Dedifferentiated amniotic fluid mesenchymal stem cell (primary cell): ENCODE measurements at regions not wholly inside any gene's neighbourhood (a gene's known extent, or its start where the extent isn't known, plus 50 kb on each side); places are given as distances from the start of the nearest gene placed in this dataset.
"Not testable (repeated sequence)": the region's sequence is repeated elsewhere in the genome, so short reads cannot be mapped to it uniquely, and the experiment has no call there.

Source experiments
- DNase-seq: peaks from one replicate; pipeline ENCODE4 v3.0.0-alpha.2; 2016; ENCODE audit errors: extremely low spot score

DNA sequence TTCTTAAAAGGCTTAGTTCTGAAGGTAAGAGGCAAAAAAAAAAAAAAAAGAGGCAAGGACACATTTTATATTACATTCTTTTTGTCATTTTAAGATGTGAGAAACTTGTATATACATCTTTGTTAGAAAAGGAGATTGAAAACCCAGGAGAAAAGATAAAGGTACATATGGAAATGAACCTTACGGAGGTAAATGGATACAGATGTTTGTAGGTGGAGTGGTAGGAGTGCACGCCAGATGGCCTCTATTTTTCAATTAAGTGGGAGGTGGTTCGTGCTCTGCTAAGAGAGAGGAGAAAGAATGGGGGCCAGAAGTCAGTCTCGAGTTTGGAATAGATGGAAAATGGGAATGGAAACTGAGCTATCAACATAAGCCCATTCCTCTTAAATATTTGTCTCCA, 622.5 kb upstream of the GHITM start:
- DNase-seq, result no peak

DNA sequence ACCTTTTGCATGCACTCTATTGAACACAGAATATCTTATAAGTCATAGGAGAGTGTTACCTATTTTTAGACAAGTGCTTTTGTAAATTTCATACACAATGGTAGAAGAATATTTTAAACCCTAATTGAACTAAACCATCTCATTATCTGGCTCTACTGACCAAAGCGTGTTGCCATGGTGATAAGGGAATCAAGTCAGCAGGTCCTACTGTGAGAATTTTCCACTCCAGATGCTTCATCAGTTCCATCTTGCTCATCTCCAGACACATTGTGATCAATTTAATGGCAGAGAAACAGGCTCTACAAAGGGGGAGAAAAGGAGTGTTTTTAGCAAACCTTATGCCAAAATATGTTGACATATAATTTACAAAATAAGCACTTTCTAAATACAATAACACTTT, 621.9 kb upstream of the GHITM start:
- DNase-seq, result no peak

DNA sequence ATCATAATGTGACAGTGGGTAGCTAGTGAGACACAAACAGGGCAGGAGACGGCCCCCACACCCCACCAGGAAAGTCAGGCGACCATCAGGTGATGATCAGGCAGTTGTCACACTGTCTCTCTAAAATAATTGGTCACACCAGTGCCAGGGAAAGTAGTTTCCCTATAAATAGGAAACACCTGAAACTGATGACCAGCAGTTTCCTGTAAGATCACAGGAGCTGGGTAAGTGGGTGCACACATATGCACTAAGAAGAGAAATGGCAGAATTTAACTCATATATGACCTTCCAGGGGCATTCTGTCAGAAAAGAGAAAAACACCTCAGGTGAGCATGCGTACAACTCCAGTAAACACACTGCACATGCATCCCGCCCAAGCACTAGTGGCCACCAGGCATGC, 620.5 kb upstream of the GHITM start:
- DNase-seq, result no peak

DNA sequence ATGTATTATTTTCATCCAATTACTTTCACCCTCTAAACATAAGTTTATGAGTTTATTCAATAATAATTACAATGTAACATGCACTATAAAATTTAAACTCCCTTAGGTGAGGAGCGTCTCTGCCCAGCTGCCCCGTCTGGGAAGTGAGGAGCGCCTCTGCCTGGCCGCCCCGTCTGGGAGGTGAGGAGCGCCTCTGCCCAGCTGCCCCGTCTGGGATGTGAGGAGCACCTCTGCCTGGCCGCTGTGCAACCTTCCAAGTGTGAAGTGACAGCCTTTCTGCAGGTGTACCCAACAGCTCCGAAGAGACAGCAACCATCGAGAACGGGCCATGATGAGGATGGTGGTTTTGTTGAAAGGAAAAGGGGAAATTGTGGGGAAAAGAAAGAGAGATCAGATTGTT, 618.9 kb upstream of the GHITM start:
- not testable (repeated sequence) for DNase-seq

DNA sequence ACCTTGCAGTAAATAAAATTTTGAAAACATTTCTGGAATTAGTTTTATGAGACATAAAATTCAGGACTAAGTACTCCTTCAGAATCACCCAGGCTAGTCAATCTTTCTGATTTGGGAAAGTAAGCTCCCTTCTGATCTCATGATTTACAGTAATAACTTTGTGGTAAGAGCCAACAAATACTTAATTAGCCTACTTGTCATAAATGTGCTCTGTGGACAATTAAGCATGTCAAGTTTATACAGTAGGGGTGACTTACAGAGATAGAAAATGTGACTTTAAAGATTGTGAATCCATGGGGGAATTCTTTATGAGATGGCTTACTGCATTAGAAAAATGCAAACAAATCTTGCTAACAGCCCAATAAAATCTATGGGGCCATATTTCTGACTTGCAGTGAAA, 616.9 kb upstream of the GHITM start:
- DNase-seq, result no peak

DNA sequence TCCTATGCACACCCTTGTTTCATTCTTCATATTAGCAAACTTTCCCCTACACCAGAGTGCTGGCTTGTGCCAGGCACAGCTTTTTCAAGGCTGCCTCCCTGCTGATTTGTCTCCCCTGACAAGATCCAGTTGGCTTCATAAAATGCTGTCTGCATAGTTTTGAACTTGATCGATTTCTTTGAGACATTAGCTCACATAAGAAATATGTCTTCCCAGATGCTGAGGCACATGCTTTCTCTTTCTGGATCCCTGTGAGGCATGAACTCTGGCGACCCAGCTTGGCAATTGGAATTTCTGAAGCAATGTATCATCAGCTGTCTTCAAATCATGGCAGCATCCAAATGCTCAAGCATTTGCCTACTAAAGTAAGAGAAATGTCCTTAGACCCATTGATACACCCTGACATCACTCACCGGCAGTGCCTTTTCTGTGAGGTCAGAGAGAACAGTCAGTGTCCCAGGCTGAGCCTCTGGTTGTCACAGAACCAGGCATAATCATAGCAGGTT, 616.4 kb upstream of the GHITM start:
- DNase-seq, result peak; percentile 84

DNA sequence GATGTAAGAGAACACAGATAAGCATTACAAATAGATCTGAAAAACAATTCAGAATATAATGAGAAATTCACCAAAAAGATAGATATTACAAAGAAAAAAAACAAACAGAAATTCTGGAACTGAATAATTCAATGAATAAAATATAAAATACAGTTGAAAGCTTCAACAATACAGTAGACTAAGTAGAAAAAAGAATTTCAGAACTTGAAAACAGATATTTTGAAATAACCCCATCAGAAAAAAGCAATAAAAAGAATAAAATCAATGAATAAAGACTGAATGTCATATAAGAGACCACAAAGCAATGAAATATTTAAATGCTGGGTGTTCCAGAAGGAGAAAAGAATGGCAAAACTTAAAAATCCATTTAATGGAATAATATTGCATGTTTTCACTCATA, 611.4 kb upstream of the GHITM start:
- DNase-seq, result no peak

DNA sequence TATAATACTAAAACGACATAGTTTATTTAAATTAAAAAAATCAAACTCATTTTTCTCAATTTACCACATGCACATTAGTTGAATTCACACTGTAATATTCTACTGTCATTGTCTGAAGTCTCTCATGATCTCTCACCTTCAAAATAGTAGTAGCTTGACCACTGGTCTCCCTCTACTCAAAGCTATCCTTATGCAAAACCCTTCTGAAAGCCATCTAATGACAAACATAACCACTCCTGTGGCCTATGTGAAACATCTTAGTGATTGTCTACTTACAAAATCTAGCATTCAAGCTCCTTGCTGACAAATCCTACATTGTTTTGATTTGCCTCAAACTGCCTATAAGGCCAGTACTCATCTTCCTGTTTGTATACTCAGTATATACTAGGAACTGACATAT, 606.0 kb upstream of the GHITM start:
- no peak for DNase-seq

DNA sequence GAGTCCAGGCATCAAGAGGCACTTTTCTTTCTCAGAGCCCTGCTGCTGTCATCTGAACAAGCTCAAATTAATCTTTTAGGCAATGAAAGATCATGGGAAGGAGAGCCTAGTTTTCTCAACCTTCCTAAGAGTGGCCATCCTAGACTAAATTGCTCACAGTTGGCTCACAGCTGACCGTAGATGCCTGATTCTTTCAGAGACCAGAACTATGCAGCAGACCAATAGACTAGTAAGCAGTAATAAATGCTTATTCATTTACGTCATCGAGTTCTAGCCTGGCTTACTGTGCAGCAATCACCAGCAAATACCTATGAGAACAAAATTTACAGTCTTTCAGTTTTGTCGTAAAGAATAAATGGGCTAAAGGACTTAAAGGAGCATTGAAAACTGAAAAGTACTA, 602.9 kb upstream of the GHITM start:
- no peak for DNase-seq

DNA sequence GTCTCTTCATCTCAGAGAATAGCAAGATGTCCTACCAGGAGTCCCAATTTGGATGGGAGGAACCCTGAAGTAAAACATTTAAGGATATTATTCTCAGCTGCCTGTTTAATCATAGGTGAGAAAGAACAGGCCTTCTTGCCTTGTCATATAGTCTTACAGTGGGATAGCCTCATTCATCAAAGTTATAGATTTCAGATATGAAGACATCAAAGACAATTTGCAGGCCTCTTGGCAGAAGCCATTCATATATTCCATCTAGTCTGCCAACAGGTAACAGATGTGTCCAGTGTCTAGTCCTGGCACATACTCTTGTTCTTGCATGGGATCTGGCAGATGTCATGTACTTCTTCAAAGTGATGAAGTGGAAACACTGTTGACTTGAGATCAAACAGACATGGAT, 601.3 kb upstream of the GHITM start:
- no peak for DNase-seq

DNA sequence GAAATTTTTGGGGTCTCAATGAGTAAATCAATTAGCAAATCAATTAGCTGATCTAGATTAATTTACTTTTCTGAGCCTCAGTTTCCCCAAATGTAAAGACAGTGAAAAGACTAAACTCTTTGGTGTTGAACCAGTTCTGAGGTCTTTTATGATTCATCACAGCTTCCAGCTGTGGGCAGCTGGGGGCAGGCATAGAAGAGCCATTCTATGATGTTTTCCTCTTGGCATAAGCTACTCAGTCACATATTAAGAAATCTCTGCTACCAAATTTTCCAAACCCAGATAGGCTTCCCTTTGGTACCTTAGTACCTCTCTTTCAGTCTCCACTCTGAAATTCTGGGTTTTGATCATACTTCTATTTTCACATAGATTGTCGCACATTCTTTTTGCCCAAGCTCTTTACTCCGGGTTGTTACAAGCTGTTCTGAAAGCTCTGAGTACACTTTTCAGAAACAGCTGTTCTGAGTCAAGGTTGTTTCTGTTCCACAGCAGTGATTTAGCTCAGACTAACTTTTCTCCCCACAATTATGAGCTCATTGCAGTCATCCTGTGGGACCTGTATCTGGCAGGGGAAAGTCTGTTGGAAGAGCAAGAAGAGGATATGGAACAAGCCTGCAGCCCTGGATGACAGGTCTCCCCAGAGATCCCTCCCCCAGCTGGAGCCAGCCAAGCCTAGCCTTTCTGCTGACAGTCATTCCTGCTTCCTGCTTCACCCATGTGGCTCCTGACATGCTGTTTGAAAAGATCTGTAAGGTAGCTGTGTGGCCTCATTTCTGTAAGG, 599.6 kb upstream of the GHITM start:
- peak; percentile 38 for DNase-seq

DNA sequence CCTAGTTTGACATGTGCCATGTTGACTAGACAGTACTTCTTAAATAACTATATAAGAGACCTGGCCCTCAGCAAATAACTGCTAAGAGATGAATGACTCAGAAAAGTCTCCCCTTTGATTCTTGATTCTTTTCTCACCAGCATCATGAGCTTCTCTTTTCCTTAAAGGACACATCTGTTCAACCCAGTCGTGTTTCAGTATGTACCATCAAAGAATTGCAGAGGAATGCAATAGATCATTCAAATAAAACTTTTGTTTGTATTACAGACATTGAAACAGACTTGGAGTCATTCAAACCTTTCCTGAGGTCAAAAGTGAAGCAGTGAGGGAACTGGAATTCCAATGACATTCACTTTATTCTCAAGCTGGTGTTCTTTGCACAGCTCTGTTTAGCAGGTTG, 598.3 kb upstream of the GHITM start:
- no peak for DNase-seq

DNA sequence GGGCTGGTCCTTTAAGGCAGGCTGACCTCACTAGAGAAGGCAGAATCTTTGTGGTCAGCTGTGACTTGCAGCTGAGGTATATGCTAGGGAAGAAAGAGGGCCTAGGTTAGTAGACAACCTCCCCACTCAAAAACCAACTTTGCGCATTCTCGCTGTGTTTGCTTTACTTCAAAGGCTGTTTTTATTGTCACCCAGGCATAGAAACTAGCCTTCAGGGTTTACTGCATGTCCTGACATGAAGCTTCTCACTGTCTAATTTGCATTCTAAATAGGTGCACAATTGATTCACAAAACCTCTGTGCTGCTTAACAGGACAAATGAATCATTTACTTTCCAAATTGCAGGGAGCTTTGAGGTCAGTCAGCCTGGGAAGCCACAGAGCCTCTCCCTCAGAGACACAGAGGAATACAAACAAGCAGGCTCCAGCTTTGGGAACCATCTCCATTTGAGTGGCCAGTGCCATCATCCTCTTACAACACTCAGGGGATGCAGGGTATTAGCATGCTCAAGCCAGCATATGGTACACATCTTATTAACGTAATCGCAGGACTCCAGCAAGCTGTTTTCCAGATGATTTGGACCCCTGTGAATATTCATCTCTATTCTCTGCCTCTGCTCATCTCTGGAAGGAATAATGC, 596.4 kb upstream of the GHITM start:
- DNase-seq, result no peak

DNA sequence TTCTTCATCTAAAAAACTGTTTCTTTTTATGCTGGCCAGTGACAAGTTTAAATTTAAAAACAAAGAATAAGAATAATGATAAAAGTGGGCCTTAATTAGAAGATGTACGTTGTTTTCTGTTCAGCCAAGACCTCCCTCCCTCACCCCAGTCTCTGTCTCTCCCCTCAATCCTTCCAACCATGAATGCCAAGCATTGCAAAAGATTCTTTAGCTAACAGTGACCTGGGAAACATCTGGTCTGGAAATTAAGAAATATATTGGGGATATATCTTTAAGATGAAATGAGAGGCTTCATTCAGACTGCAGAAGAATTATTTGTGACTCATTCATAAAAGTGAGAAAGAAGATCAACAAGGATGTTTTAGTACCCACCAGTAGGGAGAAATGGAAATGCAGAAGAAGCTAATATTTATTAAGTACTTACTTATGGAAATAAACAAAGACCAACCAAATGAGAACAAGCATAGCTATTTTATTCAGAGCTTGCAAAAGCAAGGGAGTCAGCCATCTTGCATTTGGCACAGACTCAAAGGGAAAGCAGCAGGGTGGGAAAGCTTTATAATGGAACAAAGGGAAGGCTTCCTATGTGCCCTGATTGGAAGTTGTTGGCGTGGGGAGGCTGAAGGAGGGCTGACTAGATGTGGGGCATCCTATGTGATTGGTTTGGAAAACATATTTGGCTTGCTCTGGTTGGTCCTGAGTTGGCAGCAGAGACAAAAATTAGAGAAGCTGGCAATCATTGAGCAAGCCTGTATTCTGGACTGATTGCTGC, 595.4 kb upstream of the GHITM start:
- no peak for DNase-seq

DNA sequence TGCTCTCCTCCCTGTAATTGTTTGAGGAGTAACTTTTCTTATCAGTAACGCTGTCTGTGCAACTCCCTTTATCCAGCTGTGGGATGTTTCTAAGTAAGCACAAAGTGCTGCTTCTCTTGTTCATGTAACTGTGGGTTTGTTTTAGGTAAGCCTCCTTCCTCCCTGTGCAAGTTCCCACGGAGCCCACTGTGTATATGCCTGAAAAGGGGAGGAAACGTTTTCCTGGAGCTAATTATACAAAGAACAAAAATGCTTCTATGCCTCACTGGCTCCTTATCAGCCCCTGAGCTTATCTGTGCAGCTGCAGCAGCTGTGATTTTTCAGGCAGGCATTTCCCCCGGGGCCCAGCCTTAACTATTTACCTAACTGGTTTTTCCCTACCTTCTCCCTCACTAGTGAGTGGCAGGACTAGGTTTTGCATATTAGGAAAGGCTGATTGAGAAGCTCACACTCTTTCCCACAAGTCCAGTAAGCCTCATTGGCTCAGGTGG, 593.4 kb upstream of the GHITM start:
- no peak for DNase-seq

DNA sequence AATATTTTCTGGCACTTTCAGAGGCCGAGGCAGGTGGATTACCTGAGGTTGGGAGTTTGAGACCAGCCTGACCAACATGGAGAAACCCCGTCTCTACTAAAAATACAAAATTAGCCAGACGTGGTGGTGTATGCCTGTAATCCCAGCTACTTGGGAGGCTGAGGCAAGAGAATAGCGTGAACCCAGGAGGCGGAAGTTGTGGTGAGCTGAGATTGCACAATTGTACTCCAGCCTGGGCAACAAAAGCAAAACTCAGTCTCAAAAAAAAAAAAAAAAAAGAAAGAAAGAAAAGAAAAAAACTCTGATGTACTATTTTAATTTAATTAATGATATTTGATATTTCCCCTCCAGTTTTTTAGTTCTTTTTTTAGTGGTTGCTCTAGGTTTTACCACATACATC, 588.1 kb upstream of the GHITM start:
- DNase-seq, result not testable (repeated sequence)

DNA sequence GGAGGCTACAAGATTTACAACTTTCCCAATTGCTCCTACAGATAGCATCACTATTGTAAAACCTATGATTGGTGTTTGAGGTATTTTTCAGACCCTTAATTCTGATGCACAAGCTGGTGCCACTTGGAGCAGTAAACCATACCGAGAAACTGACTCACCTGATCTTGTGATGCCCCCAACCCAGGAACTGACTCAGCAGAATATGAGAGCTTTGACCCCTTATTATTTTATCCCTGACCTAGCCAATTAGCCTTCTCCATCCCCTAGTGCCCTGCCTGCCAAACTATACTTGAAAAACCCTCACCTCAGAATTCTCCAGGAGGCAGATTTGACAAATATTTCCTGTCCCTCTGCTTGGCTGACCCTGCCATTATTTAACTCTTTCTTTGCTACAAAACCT, 585.9 kb upstream of the GHITM start:
- DNase-seq, result no peak

DNA sequence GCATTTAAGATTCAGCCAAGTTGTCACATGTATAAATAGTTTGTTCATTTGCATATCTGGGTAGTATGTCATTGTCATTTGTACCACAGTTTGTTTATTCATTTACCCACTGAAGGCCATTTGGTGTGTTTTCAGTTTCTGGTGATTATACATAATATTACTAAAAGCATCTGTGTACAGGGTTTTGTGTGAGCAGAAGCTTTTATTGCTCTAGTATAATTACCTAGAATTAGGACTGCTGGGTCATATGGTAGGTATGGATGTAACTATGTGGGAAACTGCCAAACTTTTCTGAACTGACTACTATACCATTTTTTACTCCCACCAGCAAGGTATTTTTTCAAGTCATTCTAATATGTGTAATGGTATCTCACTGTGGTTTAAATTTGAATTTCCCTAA, 584.0 kb upstream of the GHITM start:
- no peak for DNase-seq

DNA sequence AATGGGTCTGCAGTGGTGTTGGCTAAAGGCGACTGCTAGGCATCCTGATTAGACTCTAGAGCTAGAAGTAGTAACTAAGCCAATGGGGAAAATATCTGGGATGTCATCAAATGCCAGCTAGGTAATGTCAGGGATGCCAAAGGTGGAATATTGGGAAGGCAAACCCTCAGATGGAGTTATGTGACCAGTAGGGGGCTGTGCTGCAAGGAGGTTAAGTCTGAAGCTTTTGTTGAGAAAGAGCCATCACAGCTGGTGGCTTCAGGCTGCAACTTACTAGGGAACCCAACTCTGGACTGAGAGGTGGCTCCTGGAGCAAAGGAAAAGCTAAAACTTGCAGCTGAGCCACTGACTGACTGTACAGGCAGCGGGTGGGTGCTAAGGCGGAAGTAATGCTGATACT, 576.9 kb upstream of the GHITM start:
- no peak for DNase-seq

DNA sequence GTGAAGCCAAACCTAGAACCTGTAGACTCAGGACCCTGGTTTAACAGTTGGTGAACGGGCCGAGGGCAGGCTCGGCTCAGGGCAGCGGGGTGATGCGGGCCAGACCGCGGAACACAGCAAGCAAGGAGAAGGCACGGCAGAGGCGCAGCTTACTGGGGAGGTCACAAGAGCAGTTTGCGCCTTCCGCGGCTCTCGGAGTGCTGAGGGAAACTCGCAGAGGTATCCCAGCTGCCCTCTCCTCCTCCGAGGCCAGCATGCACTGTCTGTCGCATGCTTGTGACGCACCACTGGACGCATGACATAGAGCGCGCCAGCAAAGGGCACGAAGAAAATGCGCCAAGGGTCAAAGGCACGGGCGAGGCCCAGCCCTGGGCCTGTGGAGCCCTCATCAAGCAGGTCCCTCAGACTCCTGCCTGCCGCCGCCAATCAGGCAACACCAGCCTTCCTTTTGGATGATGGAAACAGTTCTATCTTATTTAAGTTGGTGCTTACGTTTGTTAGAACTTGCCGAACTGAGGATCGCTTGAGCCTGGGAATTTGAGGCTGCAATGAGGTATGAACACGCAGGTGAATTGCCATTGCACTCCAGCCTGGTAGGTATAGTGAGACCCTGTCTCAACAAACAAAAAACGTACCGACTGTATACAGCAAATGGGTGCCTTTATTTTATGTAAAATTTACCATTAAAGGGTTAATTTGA, 574.3 kb upstream of the GHITM start:
- DNase-seq, result no peak

DNA sequence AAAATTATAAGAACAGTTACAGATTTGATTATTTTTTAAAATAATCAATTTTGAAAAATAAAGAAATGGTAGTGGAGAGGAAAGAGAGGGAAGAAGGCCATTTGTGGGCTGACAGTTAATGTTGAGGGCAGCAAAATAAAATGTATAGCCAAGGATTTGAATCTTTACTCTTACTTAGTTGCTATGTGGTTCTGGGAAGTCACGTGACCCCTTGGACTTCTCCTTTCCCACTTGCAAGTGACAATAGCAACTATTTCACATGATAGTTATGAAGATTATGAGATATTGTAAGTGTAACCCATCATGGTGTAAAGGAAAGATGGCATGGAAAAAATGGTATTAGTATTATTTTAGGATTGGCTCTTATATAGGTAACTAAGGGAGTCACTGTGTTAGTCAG, 567.3 kb upstream of the GHITM start:
- DNase-seq, result no peak

DNA sequence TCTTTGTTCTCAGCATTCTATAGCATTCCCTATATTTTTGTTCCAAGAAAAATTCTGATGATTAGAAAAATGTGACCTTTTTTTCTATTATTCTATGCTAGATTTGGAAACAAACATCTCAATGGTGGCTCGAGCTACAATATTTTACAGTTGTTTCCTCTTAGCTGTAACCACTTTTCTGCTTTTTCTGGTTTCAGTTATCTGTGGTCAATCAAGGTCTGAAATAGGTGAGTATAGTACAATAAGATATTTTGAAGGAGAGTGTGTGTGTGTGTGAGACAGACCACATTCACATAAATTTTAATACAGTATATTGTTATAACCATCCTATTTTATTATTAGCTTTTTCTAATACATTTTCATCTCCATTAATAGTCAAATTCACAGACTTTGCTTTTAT, 564.5 kb upstream of the GHITM start:
- DNase-seq, result no peak
